Esophagus muscularis mucosa (tissue), 4 donors: ENCODE measurements at regions not wholly inside any gene's neighbourhood (a gene's known extent, or its start where the extent isn't known, plus 50 kb on each side); places are given as distances from the start of the nearest gene placed in this dataset.

ENCODE experiments used
- DNase-seq: peaks from one replicate; pipeline ENCODE4 v3.0.0-alpha.2; 2017; ENCODE audit errors: extremely low spot score
- H3K27ac ChIP-seq, 4 donors: fragments of 200-600 bp; sonication (generic); replicated peaks in 1 of 4; 1 replicate in 3 of 4; 2 replicates in 1 of 4; pipeline ENCODE4 v1.5.1; 2016 to 2019; ENCODE audit warnings: mild to moderate bottlenecking in 1 of 4
- H3K27me3 ChIP-seq, 4 donors: fragments of 200-600 bp; sonication (generic); one replicate each; pipeline versions ENCODE4 v1.5.1 to v1.6.0; 2016 to 2019
- H3K36me3 ChIP-seq, 4 donors: fragments of 200-600 bp; sonication (generic); one replicate each; pipeline ENCODE4 v1.5.1; 2016 to 2019
- H3K4me1 ChIP-seq, 4 donors: fragments of 200-600 bp; sonication (generic); one replicate each; pipeline ENCODE4 v1.5.1; 2016 to 2019
- H3K4me3 ChIP-seq, 4 donors: fragments of 200-600 bp; sonication (generic); 1 replicate in 2 of 4; 2 replicates in 2 of 4; pipeline ENCODE4 v1.5.1; 2016 to 2019; ENCODE audit warnings: mild to moderate bottlenecking in 4 of 4, moderate library complexity in 1 of 4
- H3K9me3 ChIP-seq, 4 donors: fragments of 200-600 bp; sonication (generic); 1 replicate in 3 of 4; 2 replicates in 1 of 4; pipeline ENCODE4 v1.5.1; 2016 to 2019
- EP300 ChIP-seq: sonication (generic); formaldehyde crosslinking; IDR thresholded peaks from one replicate; pipeline ENCODE4 v1.6.1; 2017; ENCODE audit warnings: antibody characterized with exemption
- POLR2A ChIP-seq: fragments of 450-650 bp; IDR thresholded peaks from one replicate; pipeline ENCODE4 v1.6.1; 2017; ENCODE audit warnings: antibody characterized with exemption, moderate library complexity, mild to moderate bottlenecking, low read depth
- POLR2AphosphoS5 ChIP-seq, 2 donors: sonication (generic); formaldehyde crosslinking; IDR thresholded peaks; one replicate each; pipeline ENCODE4 v1.6.1; 2017; ENCODE audit warnings: antibody characterized with exemption in 2 of 2
- WGBS: methylation state at CpG from one replicate; pipeline ENCODE4 v1.1.5; 2018; 5-methylcytosine and 5-hydroxymethylcytosine counted together
- intact Hi-C: fragments of 100-400 bp; cut with DNase I; formaldehyde crosslinking; loops from one replicate; pipeline ENCODE4 v1.15.1; 2023
- TF ChIP-seq, protein P1 (sequence below), 3 experiments: fragments of 200-600 bp in 2 of 3; fragments of 450-650 bp in 1 of 3; sonication (generic) in 2 of 3; IDR thresholded peaks; one replicate each; pipeline ENCODE4 v1.5.1; 2017 to 2019; ENCODE audit warnings: antibody characterized with exemption in 3 of 3, mild to moderate bottlenecking in 2 of 3, moderate library complexity in 1 of 3

DNA sequence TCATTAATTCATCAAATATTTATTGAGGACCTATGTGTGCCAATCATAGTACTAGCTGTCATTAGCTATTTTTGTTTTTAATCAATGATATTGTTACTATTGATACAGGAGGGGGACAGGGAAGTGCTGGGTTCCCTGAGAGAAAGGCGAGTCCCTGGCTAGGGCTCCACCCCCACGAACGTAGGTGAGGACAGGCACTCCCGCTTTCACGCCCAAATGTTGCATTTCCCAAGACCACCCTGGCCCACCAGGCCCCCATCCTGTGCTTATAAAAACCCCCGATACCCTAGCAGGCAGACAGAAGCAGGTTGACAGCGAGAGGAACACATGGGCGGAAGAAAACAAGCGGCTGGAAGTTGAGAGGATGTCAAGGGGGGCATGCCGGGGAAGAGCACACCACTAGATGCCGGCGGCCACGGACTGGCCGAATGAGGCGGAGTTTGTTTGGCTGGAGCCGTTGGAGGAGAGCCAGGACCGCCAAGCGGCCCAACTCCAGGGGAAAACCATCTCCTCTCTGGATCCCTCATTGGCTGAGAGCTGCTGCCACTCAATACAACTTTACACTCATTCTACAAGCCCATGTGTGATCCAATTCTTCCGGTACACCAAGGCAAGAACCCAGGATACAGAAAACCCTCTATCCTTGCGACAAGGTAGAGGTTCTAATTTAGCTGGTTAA, 798.7 kb upstream of the SEMA6D start:
- DNase-seq = no peak
- WGBS = 84% methylated on average over 20 of the region's 20 CpGs
- Histone ChIP-seq H3K27ac (no peak overlapping the region), H3K4me3 (no peak overlapping the region), H3K4me1 (no peaks in the 10 kb centered on the region), H3K9me3 (no peaks in the 10 kb centered on the region), H3K36me3 (no peaks in the 10 kb centered on the region), H3K27me3 (no peaks in the 10 kb centered on the region)
- intact Hi-C loops = no loop called here
- TF ChIP-seq POLR2AphosphoS5 (IDR thresholded peaks at IDR 0.05) (no peak), POLR2A (no peak), EP300 (no peak)
- TF ChIP-seq, protein P1, sequence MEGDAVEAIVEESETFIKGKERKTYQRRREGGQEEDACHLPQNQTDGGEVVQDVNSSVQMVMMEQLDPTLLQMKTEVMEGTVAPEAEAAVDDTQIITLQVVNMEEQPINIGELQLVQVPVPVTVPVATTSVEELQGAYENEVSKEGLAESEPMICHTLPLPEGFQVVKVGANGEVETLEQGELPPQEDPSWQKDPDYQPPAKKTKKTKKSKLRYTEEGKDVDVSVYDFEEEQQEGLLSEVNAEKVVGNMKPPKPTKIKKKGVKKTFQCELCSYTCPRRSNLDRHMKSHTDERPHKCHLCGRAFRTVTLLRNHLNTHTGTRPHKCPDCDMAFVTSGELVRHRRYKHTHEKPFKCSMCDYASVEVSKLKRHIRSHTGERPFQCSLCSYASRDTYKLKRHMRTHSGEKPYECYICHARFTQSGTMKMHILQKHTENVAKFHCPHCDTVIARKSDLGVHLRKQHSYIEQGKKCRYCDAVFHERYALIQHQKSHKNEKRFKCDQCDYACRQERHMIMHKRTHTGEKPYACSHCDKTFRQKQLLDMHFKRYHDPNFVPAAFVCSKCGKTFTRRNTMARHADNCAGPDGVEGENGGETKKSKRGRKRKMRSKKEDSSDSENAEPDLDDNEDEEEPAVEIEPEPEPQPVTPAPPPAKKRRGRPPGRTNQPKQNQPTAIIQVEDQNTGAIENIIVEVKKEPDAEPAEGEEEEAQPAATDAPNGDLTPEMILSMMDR (IDR thresholded peaks at IDR 0.05) = no peak

- H3K4me3 ChIP-seq = no peak overlapping the region
- no peaks in the 10 kb centered on the region for H3K4me1 ChIP-seq
- H3K27ac ChIP-seq = no peak overlapping the region
- TF ChIP-seq, protein P1 (IDR thresholded peaks at IDR 0.05) = no peak
- no peak for TF ChIP-seq POLR2A
- no peak for TF ChIP-seq POLR2AphosphoS5 (IDR thresholded peaks at IDR 0.05)
- TF ChIP-seq EP300 = no peak
- DNase-seq = no peak
- WGBS = 44% methylated on average over 3 of the region's 3 CpGs
- H3K9me3 ChIP-seq = no peaks in the 10 kb centered on the region
- H3K27me3 ChIP-seq = no peaks in the 10 kb centered on the region
- H3K36me3 ChIP-seq = no peaks in the 10 kb centered on the region
- intact Hi-C loops = no loop called here
Measured at GRCh38 chr15:46921891-46922290, 795.4 kb upstream of the SEMA6D start.

- intact Hi-C loops = no loop called here
- TF ChIP-seq EP300 = no peak
- Histone ChIP-seq H3K27me3 (no peaks in the 10 kb centered on the region), H3K4me1 (no peaks in the 10 kb centered on the region), H3K9me3 (no peaks in the 10 kb centered on the region), H3K4me3 (no peak overlapping the region), H3K27ac (no peak overlapping the region), H3K36me3 (no peaks in the 10 kb centered on the region)
- DNase-seq = no peak
Measured at GRCh38 chr15:46930426-46930825, 786.9 kb upstream of the SEMA6D start.

GRCh38 chr15:46933332-46933731, 784.0 kb upstream of the SEMA6D start:
- intact Hi-C loops = no loop called here
- no peaks in the 10 kb centered on the region for H3K27me3 ChIP-seq
- H3K4me1 ChIP-seq = no peaks in the 10 kb centered on the region
- no peak overlapping the region for H3K4me3 ChIP-seq
- DNase-seq = no peak
- 81% methylated on average over 4 of the region's 4 CpGs for WGBS
- no peak overlapping the region for H3K27ac ChIP-seq
- H3K36me3 ChIP-seq = no peaks in the 10 kb centered on the region
- TF ChIP-seq EP300 (no peak), POLR2A (no peak), POLR2AphosphoS5 (IDR thresholded peaks at IDR 0.05) (no peak)
- TF ChIP-seq, protein P1 (IDR thresholded peaks at IDR 0.05) = no peak
- no peaks in the 10 kb centered on the region for H3K9me3 ChIP-seq

DNA sequence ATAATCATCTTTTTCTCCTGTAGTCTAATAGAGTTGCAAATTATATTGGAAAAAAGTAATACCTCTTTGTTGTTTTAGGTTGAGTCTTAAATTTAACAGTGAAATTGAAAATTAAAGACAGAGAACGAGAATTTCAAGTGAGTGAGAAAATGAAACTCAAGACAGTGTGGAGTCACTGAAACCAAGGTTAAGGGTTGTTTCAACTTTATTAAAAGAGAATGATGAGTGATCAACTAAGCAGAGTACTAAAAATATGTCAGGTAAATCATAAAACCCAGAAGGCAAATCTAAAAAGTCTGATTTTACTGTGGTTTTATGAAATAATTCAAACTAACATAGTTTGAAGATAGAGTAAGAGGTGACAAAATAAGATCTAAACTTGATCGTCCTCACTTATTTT, 782.5 kb upstream of the SEMA6D start:
- Histone ChIP-seq H3K4me1 (no peaks in the 10 kb centered on the region), H3K4me3 (no peak overlapping the region), H3K27ac (no peak overlapping the region), H3K36me3 (no peaks in the 10 kb centered on the region), H3K27me3 (no peaks in the 10 kb centered on the region), H3K9me3 (no peaks in the 10 kb centered on the region)
- 89% methylated on average over 2 of the region's 2 CpGs for WGBS
- DNase-seq = no peak
- intact Hi-C loops = no loop called here
- TF ChIP-seq POLR2AphosphoS5 (IDR thresholded peaks at IDR 0.05) (no peak), EP300 (no peak), POLR2A (no peak)
- TF ChIP-seq, protein P1 (IDR thresholded peaks at IDR 0.05) = no peak
